ENCODE measurements at regions not wholly inside any gene's neighbourhood (a gene's known extent, or its start where the extent isn't known, plus 50 kb on each side); places are given as distances from the start of the nearest gene placed in this dataset.

DNA sequence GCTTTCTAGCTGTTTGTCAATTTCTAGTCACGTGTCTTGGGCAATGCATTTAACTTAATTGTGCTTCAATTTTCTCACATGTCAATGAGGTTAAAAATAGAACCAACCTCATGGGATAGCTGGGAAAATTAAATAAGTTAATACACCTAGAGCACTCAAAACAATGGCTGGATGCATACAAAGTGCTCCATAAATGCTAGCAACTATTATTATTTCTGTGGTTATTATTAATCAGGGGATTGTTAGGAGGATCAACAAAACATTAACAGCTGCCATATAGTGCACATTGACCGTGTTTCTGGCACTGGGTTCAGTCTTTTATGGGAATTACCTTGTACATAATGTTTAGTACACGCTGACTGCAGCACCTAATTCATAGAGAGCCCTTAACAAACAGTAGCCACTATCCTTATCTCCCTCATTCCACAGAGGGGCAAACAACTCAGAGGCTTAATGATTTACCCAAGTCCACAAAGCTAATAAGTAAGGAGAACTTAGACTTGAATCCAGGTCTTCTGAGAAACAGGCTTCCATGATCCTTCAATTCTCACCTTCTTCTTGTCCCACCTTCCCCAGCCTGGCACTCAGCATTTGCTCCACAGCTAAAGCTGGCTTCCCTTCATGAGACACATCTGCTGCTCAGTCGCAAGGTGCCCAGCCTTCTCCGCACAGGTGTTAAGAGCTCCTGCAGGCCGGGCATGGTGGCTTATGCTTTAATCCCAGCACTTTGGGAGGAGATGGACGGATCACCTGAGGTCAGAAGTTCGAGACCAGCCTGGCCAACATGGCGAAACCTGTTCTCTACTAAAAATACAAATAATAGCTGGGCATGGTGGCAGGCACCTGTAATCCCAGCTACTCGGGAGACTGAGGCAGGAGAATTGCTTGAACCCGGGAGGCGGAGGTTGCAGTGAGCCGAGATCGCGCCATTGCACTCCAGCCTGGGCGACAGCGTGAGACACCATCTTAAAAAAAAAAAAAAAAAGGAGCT lies 137.4 kb upstream of the ABCA1 start:
- peak; percentile 77 for DNase-seq

DNA sequence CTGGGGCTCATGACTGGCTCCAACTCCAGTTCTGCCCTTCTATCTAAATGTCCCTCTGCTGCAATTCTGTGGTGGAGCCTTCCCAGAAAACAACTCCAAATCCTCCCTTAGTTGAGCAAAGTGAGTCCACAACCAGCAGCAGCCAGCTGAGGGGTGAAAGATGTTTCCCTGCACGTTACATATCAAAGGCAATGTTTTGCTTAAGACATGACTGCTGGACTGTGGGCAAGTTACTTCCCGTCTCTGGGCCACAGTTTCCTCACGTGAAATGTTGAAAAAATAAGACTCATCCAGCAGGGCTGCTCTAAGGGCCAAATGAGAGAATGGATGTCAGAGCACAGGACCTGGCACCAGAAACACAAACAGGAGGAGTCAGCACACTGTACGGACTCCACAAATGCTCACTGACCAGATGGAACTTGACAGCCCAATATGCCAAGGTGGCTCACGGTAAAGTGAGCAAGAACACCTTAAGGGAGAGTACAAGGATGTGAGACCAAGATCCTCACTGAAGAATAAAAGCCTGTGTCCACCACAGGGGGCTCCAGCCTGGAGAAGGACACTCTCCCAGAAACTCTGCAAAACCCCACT lies 138.4 kb upstream of the ABCA1 start:
- no peak for DNase-seq

DNA sequence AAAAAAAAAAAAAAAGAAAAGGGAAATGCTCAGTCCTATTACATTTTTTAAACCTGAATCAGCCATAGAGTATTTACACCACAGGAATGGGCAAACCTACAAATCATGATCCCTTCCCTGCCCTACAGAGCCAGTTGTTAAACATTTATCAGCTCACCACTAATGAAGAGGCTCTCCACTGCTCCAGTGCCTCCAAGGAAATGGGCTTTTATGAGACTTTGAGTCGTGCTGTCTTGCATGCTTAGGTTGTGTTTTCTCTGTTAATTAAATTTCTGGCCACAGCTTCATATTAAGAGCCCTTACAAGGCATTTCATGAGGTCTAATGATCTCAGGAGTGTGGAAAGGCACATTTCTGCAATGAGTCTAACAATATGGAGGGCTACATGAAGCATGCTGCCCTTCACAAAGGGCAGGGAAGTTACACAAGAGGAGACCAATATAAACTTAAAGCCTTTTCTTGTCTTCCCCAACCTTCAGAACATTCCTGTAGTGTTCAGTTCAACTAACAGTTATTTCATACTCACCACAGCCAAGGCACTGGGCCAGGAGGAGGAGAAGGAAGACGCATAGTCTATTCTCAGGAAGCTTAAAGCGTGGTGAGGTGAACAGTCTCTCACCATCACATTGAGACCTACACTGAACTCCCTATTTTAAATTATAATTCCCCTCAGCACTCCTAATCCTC lies 140.1 kb upstream of the ABCA1 start:
- DNase-seq: peak; percentile 61

DNA sequence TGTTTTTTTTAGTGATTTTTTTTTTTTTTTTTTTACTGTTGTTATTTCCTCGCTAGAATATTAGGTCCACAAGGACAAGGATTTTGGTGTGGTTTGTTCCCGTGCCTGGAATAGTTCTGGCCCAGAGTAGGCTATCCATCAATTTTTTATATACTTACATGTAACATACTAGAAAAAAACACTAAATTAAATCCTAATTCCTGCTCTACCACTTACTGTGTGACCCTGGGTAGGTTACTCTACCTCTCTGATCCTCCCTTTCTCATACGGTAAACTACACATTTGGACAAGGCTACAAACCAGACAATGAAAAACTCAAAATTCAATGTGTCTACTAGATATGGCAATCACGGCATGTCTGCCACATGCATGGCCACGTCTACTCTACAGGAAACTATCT lies 141.3 kb upstream of the ABCA1 start:
- DNase-seq: no peak

DNA sequence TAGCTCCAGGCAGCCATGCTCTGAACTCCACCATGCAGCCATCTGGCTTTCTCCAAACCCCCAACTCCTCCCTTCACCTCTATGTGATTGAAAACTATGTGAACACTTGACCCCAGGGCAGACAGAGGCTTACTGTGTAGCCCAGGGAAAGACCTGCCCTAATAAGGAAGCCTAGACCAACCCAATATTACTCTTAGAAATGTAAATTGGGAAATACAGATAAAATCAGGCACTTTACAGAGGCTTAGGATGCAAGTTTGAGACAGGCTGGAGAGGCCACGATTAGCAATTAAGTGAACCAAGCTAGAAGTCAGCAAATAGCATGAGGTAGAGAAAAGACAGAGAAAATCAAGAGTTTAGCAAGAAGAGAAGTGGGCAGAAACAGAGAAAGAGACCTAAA lies 141.7 kb upstream of the ABCA1 start:
- DNase-seq: no peak

DNA sequence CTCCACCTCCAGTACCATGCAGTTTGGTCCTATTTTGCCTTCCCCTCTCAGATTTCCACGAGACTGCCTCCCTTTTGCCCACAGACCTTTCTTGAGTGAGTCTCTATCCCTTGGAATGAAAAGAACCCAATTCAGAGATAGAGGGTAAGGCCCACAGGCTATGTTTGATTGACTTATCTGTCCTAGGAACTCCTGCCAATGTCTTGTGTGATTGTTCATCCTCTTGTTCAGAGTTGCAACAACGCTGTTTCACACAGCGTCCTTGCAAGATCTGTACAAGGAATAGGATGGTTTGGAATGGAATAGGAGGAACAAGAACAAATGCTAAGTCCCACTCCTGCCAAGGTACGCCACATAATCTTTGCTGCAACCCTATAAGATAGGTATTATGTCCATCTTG lies 142.2 kb upstream of the ABCA1 start:
- no peak for DNase-seq

DNA sequence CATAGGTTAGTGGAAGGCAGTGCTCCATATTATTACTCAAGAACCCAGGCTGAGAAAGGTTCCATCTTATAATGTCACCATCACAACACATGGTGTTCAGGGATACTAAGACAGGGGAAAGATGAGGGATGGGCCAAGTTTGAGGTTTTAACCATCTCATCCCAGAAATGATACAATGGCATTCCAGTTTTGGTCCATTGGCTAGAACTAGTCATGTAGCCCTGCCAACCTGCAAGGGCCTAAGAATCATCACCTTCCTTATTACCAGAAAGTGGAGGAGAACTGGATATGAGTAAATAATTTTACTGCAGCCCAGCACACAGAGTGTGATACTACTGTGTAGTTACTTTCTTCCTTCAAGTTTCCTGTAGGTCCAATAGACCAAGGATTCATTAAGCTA lies 144.5 kb upstream of the ABCA1 start:
- no peak for DNase-seq

DNA sequence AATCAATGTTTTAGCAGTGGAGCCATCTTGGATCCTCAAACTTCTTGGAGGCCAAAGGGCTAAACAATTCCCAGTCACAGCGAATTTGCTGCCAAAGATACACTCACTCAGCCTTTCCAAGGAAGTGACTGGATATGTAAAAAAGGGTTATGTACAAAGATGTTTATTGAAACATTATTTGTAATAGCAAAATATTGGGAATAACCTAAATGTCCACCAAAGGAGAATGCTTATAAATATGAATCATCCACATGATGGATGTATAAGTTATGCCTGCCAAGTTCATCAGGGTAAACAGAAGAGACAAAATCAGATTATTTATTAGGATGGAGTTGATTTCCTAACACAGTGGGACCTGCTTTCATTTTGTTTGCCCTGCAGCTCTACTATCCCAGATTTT lies 145.2 kb upstream of the ABCA1 start:
- no peak for DNase-seq

DNA sequence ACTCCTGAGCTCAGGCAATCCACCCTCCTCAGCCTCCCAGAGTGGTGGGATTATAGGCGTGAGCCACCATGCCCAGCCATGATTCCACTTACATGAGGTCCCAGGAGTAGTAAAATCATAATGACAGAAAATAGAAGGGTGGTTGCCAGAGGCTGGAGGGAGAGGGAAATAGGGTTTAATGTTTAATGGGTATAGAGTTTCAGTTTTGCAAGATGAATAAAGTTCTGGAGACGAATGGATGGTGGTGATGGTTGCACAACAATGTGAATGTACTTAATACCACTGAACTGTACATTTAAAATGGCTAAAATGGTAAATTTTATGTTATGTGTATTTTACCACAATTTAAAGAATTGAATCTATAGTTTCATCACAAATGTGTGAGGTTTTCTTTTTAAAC lies 146.5 kb upstream of the ABCA1 start:
- DNase-seq: no peak

DNA sequence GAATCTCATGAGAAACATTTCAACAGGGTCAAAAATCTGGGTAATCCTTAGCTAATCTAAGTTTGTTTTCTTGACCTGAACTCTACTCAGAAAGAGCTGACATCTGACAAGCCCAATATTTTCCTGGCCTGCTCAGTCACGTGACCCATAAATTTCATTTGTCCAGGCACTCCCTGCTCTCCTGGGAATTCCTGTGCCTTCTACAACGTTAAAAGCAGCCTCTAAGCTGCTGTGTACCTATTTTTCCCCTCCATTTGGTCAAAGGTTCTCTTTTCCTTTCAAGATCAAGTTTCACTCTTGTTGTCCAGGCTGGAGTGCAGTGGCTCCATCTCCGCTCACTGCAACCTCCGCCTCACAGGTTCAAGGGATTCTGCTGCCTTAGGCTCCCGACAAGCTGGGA lies 148.8 kb upstream of the ABCA1 start:
- no peak for DNase-seq

DNA sequence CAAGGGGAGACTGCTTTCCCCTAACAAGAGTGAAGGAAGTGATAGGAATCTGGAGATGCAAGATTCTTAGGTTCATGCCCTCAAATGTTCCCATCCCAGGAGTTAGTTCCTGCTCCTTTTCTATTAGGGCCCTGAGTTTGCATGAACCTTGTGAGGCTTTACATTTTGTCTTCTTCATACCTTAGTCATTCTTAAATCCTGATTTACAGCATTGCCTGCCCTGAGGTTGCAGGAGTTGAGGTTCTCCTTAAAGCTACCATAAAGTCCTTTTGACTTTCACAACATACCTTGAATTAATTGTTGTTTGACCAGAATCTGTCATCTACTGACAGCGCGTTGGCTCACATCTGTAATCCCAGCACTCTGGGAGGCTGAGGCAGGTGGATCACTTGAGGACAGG lies 151.5 kb upstream of the ABCA1 start:
- DNase-seq: no peak

DNA sequence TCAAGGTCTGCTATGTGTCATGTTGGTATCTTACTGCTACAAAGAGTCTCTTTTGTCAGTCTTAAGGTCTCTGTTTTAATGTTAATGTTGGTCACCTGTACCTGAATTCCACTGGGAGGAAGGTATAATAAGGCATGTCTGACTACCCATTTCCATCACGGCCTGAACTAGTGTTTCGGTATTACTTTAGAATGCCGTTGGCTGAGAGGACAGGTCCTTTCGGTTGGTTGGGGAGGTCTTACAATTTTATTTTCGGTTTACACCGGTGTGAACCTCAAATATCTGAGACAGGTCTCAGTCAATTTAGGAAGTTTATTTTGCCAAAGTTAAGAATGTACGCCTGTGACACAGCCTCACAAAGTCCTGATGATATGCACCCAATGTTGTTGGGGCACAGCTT lies 154.9 kb upstream of the ABCA1 start:
- DNase-seq: no peak

DNA sequence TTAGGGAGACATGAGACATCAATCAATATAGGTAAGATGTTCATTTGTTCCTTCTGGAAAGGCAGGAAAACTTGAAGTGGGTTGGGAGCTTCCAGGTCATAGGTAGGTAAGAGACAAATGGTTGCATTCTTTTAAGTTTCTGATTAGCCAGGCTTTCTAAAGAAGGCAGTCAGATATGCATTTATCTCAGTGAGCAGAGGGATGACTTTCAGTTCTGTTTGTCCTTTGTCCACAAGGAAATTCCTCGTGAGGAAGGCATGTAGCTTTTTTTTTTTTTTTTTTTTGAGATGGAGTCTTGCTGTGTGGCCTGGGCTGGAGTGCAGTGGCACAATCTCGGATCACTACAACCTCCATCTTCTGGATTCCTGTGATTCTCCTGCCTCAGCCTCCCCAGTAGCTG lies 155.3 kb upstream of the ABCA1 start:
- no peak for DNase-seq

DNA sequence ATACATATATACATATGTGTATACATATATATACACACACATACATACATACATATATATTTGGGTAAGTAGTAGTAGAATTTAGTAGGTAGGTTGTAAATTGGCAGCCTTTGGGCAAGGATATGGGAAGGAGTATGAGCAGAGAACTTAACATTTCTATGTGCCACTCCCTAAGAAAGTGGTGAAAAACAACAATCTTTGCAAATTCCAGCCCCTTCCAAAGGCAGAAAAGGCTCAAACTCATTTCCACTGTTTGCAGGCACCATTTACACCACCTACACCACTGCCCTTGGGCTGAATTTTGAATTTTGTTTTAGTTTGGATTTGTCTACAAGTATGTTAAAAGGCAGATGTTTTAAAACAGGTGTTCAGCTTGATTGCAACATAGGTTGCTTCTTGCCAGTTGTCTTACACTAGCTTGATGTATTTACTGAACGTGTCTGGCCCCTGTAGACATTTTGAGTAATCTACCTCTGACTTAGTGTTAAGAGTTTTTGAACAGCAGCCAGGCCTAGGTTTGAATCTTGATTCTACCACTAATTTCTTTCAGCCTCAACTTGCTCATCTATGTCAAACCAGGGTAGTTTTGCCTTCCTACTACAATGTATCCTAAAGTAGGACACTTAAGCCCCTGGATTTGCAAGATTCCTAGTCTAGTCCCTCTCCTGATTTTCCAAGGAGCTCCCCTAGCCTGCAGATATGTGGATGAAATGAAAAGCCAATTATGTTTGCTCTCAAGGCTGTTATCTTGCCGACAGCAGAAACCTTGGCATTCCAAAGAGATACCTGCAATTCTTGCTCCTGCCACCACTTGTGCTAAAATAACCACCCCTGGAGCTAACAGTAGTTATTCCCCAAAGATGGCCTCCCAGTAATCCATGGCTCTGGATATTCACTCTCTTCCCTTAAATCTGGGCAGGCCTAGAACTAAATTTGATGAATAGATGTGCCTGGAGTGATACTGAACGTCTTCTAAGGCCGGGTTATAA lies 156.2 kb upstream of the SLC44A1 start:
- DNase-seq: no peak

DNA sequence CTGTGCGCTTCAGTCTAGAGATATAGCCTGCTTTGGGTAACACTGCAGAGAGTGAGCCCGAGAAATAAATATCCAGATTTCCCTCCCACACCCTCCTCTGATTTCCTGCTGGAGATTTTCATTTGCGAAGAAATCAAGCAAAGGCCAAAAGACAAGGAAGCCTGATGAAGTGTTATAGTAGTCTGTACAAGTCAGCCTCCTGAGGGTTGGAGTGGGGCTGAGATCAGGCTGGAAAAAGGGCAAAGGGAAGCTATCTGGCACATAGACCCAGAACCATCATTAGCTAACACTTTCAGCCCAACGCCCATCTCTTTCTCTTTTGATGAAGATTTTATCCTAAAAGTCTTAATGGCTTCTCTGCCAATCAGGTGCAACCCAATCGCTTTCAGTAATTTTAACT lies 154.6 kb upstream of the SLC44A1 start:
- DNase-seq: no peak

DNA sequence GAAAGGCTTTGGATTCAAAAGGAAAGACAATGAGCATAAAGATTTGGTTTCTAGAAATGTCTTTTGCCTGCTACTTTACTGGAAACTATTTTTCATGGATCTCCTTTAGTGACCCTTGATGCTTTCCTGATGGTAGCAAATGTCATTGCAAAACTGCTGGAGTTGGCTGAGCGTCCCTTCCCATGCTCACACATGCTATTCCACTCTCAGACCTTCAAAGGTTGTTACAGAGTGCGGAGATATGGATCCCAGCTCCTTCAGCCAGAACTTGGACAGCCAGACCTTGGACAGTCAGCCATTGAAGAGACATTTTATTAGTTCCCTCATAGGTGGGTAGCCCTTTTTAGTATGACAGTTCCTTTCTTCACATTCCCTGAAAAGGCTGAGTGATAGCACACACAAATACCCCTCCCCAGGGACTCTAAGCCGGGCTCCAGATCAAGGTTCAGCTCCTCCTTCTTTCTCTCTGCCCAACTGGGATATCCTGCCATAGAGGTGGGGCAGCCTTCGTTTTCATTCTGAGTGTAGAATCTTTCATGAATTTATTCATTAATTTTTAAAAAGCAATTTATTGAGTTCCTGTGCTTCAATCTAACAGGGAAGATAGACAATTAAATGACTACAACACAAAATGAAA lies 153.3 kb upstream of the SLC44A1 start:
- DNase-seq: no peak

DNA sequence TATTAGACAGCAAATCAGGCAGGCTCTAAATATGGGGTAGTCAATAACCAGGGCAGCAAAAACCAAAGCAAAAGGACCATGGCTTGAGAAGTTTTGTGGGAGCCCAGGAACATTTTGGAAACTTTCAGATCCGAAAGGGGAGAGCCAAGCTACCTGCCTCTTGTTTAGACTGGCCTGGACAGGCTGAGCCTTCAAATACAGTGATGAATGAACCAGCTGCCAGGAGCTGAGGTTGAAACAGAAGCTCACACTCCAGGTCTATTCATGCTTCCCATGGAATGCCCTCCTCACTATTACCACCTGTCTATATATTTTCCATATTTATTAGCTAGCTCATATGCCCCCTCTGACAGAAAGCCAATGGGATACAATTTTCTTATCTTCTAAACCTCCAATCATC lies 150.8 kb upstream of the SLC44A1 start:
- no peak for DNase-seq

DNA sequence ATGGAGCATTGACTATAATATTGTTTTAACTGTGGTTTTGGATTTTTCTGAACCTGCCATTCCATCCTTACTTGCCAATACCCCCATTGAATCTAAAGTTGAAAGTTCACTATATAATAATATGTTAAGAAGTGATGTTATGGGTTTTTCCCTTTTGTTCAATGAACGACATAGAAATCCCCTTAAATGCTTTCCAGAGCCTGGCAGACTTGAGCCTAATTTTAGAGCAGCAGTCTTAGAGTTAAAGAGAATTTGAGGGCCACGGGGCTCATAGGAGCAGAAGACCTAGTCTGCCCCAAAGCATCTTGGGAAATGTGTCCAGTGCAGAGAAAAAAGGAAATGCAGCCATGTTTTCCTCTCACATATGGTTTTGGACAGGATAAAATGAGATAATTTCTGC lies 146.1 kb upstream of the SLC44A1 start:
- no peak for DNase-seq

DNA sequence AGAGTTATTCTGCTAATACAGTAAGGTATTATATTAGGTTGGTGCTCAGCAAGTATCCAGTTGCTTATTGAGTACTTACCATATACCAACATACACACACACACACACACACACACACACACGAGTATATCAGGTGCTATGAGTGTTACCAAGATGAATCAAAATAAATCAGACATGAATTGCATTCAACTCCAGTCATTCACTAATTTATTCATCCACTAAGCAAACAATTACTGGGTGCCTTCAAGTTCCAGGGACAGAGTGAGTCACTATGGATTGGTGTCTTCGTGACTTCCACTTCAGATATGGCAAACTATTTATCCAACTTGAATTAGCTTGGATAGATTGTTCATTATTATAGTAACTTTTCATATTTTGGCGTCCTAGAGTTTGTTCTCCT lies 140.7 kb upstream of the SLC44A1 start:
- no peak for DNase-seq

DNA sequence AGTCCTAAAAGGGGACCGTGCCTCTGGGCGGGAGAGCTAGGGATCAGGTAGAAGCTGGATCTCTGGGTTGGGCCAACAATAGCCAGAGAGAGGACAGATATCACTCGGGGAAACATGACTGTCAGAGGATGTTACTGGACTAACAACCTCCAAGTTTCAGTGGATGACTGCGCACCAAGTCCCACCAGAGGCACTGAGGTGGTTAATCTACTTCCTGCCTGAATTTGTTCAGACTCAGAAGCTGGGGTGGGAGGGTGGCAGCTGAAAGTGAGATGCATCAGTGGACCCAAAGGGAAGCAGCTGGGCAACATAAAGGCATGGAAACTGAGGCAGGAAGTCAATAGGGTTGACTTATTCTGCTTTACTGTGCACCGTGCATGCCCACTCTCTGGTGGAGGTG lies 130.1 kb upstream of the SLC44A1 start:
- DNase-seq: no peak

DNA sequence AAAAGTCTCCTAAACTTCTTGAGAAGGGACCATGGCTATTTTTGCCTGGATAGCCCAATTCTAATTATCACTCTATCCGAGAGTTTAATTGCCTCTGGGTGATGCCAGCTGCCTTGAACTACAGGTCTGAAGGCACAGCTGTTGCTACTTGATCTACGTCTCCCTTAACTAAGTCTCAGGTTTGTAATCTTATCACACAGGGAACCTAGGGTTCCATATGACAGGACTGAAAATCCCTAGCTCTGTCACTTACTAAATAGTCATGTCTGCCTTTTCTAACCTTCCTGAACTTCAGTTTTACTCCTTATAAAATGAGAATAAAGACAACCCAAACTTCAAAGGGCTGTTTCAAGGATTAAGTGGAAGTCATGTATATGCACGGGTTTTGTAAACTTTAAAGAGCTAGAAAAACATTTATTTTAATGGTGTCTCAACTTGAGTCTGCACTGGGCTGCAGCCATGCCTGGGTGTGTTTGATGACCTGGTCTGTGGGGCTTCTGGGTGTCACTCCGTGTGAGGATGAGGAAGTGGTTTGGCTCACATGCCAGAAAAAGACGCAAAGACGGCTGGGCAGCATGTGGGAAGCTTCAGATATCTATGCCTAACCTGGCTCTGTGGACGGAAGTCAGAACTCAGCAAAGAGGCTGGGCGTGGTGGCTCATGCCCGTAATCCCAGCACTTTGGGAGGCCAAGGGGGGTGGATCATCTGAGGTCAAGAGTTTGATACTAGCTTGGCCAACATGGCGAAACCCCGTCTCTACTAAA lies 129.3 kb upstream of the SLC44A1 start:
- DNase-seq: no peak
